ENCODE measurements at regions not wholly inside any gene's neighbourhood (a gene's known extent, or its start where the extent isn't known, plus 50 kb on each side); places are given as distances from the start of the nearest gene placed in this dataset.

DNA sequence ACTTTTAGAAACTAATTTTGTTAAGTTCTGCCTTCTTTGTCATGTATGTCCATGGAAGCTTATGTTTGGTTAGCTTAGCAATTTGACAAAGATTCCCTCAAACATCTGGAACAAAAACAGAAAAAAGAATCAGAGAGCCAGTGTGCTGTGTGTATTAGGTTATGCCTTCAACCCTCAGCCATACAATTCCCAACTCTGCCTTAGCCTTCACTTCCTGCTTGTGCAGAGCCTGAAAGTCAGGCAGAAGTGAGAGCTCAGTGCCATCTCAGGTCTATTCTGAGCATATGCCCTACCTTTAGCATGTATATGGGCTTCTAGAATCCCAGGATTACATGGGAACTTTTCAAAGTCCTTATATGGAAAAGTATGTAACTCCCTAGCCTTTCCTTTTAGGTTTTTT, 58.2 kb upstream of the STOX2 start:
- in situ Hi-C loops (cut with MboI; ENCODE audit: low sequenced_read_pairs), result no loop called here
- no peak for DNase-seq (ENCODE audit: low spot score in 2 of 2)
- Histone ChIP-seq H3K36me3 (replicated peaks) (no peaks in the 10 kb centered on the region), H3K9me3 (no peaks in the 10 kb centered on the region), H3K27me3 (ENCODE audit: low read depth) (no peaks in the 10 kb centered on the region), H3K4me1 (no peaks in the 10 kb centered on the region), H3K4me3 (no peak overlapping the region)

DNA sequence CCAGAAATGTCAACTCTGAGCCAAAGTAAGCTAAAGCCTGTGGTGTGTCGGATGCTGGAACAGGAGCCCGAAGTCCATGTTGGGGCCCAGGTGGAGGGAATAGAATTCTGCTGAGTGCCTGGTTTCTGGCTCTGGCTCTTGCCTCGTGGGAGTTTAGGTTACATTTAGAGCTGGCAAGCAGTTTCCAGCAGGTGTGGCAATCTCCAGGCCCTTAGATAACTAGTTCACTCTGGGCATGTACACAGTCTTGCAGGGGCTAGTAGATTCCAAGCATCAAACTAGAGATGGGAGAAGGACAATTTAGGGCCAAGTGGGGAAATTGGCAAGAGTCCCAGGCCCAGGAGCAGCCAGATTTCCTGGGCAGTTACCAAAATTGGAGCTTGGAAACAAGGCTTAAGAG, 56.3 kb upstream of the STOX2 start:
- Histone ChIP-seq H3K9me3 (no peaks in the 10 kb centered on the region), H3K4me3 (no peak overlapping the region), H3K4me1 (no peaks in the 10 kb centered on the region), H3K27me3 (ENCODE audit: low read depth) (no peaks in the 10 kb centered on the region), H3K36me3 (replicated peaks) (no peaks in the 10 kb centered on the region)
- in situ Hi-C loops (cut with MboI; ENCODE audit: low sequenced_read_pairs), result no loop called here
- no peak for DNase-seq (ENCODE audit: low spot score in 2 of 2)

GRCh38 chr4:183852910-183853547, 52.1 kb upstream of the STOX2 start:
- Histone ChIP-seq H3K9me3 (no peaks in the 10 kb centered on the region), H3K27me3 (ENCODE audit: low read depth) (no peaks in the 10 kb centered on the region), H3K36me3 (replicated peaks) (no peaks in the 10 kb centered on the region), H3K4me1 (no peaks in the 10 kb centered on the region), H3K4me3 (no peak overlapping the region)
- in situ Hi-C loops (cut with MboI; ENCODE audit: low sequenced_read_pairs), result no loop called here
- DNase-seq (ENCODE audit: low spot score in 2 of 2), result no peak

DNA sequence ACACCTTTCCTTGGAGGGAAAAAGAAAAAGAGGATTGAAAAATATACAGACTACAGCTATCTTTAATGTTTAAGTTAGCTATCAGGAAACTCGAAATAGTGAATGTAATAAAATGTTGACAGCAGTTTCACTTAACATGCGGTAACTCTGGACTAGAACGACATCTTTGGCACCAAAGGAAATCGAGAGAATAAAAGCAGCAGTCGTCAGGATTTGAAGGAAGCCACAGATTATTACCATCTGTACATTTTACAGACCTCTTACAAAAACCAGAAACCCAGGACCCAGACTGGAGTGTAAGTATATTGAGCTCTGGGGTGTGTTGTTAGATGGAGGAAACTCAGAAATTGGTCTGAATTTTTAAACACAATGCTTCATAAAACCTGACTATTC, 51.6 kb upstream of the STOX2 start:
- Histone ChIP-seq H3K4me1 (no peaks in the 10 kb centered on the region), H3K27me3 (ENCODE audit: low read depth) (no peaks in the 10 kb centered on the region), H3K36me3 (replicated peaks) (no peaks in the 10 kb centered on the region), H3K4me3 (no peak overlapping the region), H3K9me3 (no peaks in the 10 kb centered on the region)
- in situ Hi-C loops (cut with MboI; ENCODE audit: low sequenced_read_pairs), result no loop called here
- no peak for DNase-seq (ENCODE audit: low spot score in 2 of 2)

Measured in HAP-1 (cell line).